Transverse colon (tissue), 3 donors: ENCODE measurements at regions not wholly inside any gene's neighbourhood (a gene's known extent, or its start where the extent isn't known, plus 50 kb on each side); places are given as distances from the start of the nearest gene placed in this dataset.

ENCODE experiments used
- CTCF ChIP-seq, 5 experiments: fragments of 200-600 bp in 3 of 5; fragments of 450-650 bp in 2 of 5; sonication (generic) in 3 of 5; IDR thresholded peaks; 1 replicate in 2 of 5; 2 replicates in 3 of 5; pipeline ENCODE4 v1.5.1; 2016 to 2017; ENCODE audit warnings: antibody characterized with exemption in 5 of 5, inconsistent platforms in 3 of 5, mild to moderate bottlenecking in 2 of 5, moderate library complexity in 1 of 5
- POLR2A ChIP-seq: fragments of 450-650 bp; IDR thresholded peaks from one replicate; pipeline ENCODE4 v1.6.1; 2016; ENCODE audit warnings: antibody characterized with exemption, mild to moderate bottlenecking, moderate library complexity

- TF ChIP-seq CTCF (IDR thresholded peaks at IDR 0.05), result no peak
- no peak for TF ChIP-seq POLR2A
Measured at GRCh38 chr3:148513096-148513543, 184.6 kb upstream of the AGTR1 start.
